IMR-90 (cell line): ENCODE measurements at regions not wholly inside any gene's neighbourhood (a gene's known extent, or its start where the extent isn't known, plus 50 kb on each side); places are given as distances from the start of the nearest gene placed in this dataset.

Experiments
- CEBPB ChIP-seq: IDR thresholded peaks from 2 replicates; pipeline ENCODE4 v1.6.1; 2012; ENCODE audit warnings: low read depth, low read length, improper control_type of control experiment
- CTCF ChIP-seq: conservative IDR thresholded peaks from 2 replicates; pipeline ENCODE4 v1.5.1; 2012; ENCODE audit warnings: mild to moderate bottlenecking, low read depth, low read length, improper control_type of control experiment
- POLR2A ChIP-seq: IDR thresholded peaks from 2 replicates; pipeline ENCODE4 v1.6.1; 2012; ENCODE audit warnings: mild to moderate bottlenecking, low read depth, low read length

DNA sequence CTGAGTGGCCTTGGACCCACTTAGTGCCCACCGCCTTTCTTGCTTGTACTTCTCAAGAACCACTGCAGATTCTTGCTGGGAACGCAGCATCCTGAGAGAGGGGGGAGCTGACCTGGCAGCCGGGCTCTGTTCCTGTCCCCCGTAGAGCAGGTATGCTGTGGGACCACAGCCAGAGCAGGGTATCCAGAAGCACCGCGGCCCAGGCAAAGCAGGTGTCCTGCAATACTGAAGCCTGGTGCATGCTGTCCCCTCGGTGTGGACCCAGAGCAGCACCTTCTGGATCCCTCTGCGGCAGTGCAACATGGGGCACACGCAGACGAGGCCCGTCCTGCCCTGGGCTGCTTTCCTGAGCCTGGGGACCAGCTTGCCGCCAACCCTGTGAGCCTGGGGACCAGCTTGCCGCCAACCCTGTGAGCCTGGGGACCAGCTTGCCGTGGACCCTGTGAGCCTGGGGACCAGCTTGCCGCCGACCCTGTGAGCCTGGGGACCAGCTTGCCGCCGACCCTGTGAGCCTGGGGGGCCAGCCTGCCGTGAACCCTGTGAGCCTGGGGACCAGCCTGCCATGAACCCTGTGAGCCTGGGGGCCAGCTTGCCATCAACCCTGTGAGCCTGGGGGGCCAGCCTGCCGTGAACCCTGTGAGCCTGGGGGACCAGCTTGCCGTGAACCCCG, 60.9 kb upstream of the ADGRA1 start:
- TF ChIP-seq CTCF, result no peak
- no peak for TF ChIP-seq POLR2A
- no peak for TF ChIP-seq CEBPB
